T-helper 2 cell treated with Interferon-gamma antibody and Interleukin-4, amounts not matched to agents 5 μg/mL and 100 μg/mL, for 36 hours (primary cell): ENCODE measurements at regions not wholly inside any gene's neighbourhood (a gene's known extent, or its start where the extent isn't known, plus 50 kb on each side); places are given as distances from the start of the nearest gene placed in this dataset.
"Not testable (repeated sequence)": the region's sequence is repeated elsewhere in the genome, so short reads cannot be mapped to it uniquely, and the experiment has no call there.

Experiments
- DNase-seq: peaks from one replicate; pipeline ENCODE4 v3.0.0; 2021; ENCODE audit warnings: low spot score
- H3K27ac Mint-ChIP-seq: one replicate; pipeline ENCODE4 v1.8.0; 2021; ENCODE audit warnings: mild to moderate bottlenecking, mixed read lengths
- H3K27me3 Mint-ChIP-seq: one replicate; pipeline ENCODE4 v1.8.0; 2021; ENCODE audit warnings: low read depth, mixed read lengths
- H3K36me3 Mint-ChIP-seq: one replicate; pipeline ENCODE4 v1.8.0; 2021; ENCODE audit warnings: low read depth, mixed read lengths
- H3K4me1 Mint-ChIP-seq: one replicate; pipeline ENCODE4 v1.8.0; 2021; ENCODE audit warnings: low read depth, mixed read lengths
- H3K4me3 Mint-ChIP-seq: one replicate; pipeline ENCODE4 v1.8.0; 2022; ENCODE audit warnings: mild to moderate bottlenecking, moderate library complexity, mixed read lengths
- H3K9me3 Mint-ChIP-seq: one replicate; pipeline ENCODE4 v1.8.0; 2021; ENCODE audit warnings: mixed read lengths

- Mint-ChIP-seq H3K9me3 (peaks cover 13% of the 10 kb centered on the region), H3K27me3 (peaks cover 35% of the 10 kb centered on the region), H3K27ac (no peak overlapping the region), H3K4me1 (peaks cover 6% of the 10 kb centered on the region), H3K36me3 (peaks cover under 1% of the 10 kb centered on the region), H3K4me3 (no peak overlapping the region)
- DNase-seq: no peak
Observed at GRCh38 chr6:105867277-105867676, 218.9 kb upstream of the PRDM1 start.

- H3K4me1 Mint-ChIP-seq: peaks cover 8% of the 10 kb centered on the region
- H3K36me3 Mint-ChIP-seq: peaks cover 5% of the 10 kb centered on the region
- no peak for DNase-seq
- H3K27me3 Mint-ChIP-seq: peaks cover 38% of the 10 kb centered on the region
- no peak overlapping the region for H3K4me3 Mint-ChIP-seq
- H3K27ac Mint-ChIP-seq: no peak overlapping the region
- peaks cover 28% of the 10 kb centered on the region for H3K9me3 Mint-ChIP-seq
Observed at GRCh38 chr6:105862936-105863607, 223.1 kb upstream of the PRDM1 start.

GRCh38 chr6:105860927-105861326, 225.2 kb upstream of the PRDM1 start:
- H3K4me3 Mint-ChIP-seq, DNase-seq, H3K36me3 Mint-ChIP-seq, H3K27ac Mint-ChIP-seq: not testable (repeated sequence)
- Mint-ChIP-seq H3K9me3 (peaks cover 30% of the 10 kb centered on the region), H3K4me1 (peaks cover 11% of the 10 kb centered on the region), H3K27me3 (peaks cover 29% of the 10 kb centered on the region)

GRCh38 chr6:105859457-105859856, 226.7 kb upstream of the PRDM1 start:
- H3K27ac Mint-ChIP-seq: no peak overlapping the region
- H3K9me3 Mint-ChIP-seq: peaks cover 24% of the 10 kb centered on the region
- H3K4me1 Mint-ChIP-seq: peaks cover 11% of the 10 kb centered on the region
- DNase-seq: no peak
- peaks cover 20% of the 10 kb centered on the region for H3K27me3 Mint-ChIP-seq
- H3K4me3 Mint-ChIP-seq: no peak overlapping the region
- peaks cover 5% of the 10 kb centered on the region for H3K36me3 Mint-ChIP-seq

GRCh38 chr6:105858639-105859038, 227.5 kb upstream of the PRDM1 start:
- H3K27me3 Mint-ChIP-seq: peaks cover 14% of the 10 kb centered on the region
- peaks cover 11% of the 10 kb centered on the region for H3K4me1 Mint-ChIP-seq
- H3K36me3 Mint-ChIP-seq, DNase-seq, H3K27ac Mint-ChIP-seq, H3K4me3 Mint-ChIP-seq: not testable (repeated sequence)
- peaks cover 24% of the 10 kb centered on the region for H3K9me3 Mint-ChIP-seq

- no peak overlapping the region for H3K27ac Mint-ChIP-seq
- DNase-seq: no peak
- no peak overlapping the region for H3K4me3 Mint-ChIP-seq
- H3K27me3 Mint-ChIP-seq: no peaks in the 10 kb centered on the region
- peaks cover 8% of the 10 kb centered on the region for H3K4me1 Mint-ChIP-seq
- peaks cover 2% of the 10 kb centered on the region for H3K36me3 Mint-ChIP-seq
- H3K9me3 Mint-ChIP-seq: peaks cover 14% of the 10 kb centered on the region
Observed at GRCh38 chr6:105855433-105855832, 230.7 kb upstream of the PRDM1 start.

GRCh38 chr6:105853979-105854378, 232.2 kb upstream of the PRDM1 start:
- H3K27ac Mint-ChIP-seq, H3K36me3 Mint-ChIP-seq, H3K9me3 Mint-ChIP-seq, DNase-seq, H3K4me1 Mint-ChIP-seq, H3K27me3 Mint-ChIP-seq, H3K4me3 Mint-ChIP-seq: not testable (repeated sequence)

- Mint-ChIP-seq H3K9me3 (peaks cover 4% of the 10 kb centered on the region), H3K27me3 (peaks cover 3% of the 10 kb centered on the region), H3K36me3 (no peaks in the 10 kb centered on the region)
Observed at GRCh38 chr6:105851606-105852005, 234.5 kb upstream of the PRDM1 start.

GRCh38 chr6:105851113-105851580, 235.0 kb upstream of the PRDM1 start:
- DNase-seq: no peak
- Mint-ChIP-seq H3K4me1 (no peaks in the 10 kb centered on the region), H3K9me3 (peaks cover under 1% of the 10 kb centered on the region), H3K36me3 (no peaks in the 10 kb centered on the region), H3K27me3 (peaks cover 3% of the 10 kb centered on the region), H3K27ac (no peak overlapping the region), H3K4me3 (no peak overlapping the region)

More at GRCh38 chr6:105851606-105852005, 234.5 kb upstream of the PRDM1 start:
- Mint-ChIP-seq H3K27ac (no peak overlapping the region), H3K4me1 (peaks cover 3% of the 10 kb centered on the region), H3K4me3 (no peak overlapping the region)
- no peak for DNase-seq

- Mint-ChIP-seq H3K27me3 (peaks cover 5% of the 10 kb centered on the region), H3K9me3 (no peaks in the 10 kb centered on the region), H3K36me3 (no peaks in the 10 kb centered on the region), H3K4me1 (no peaks in the 10 kb centered on the region), H3K27ac (no peak overlapping the region), H3K4me3 (no peak overlapping the region)
- no peak for DNase-seq
Observed at GRCh38 chr6:105850261-105851112, 235.6 kb upstream of the PRDM1 start.

- Mint-ChIP-seq H3K27me3 (peaks cover 5% of the 10 kb centered on the region), H3K9me3 (no peaks in the 10 kb centered on the region), H3K36me3 (no peaks in the 10 kb centered on the region), H3K27ac (no peak overlapping the region), H3K4me1 (no peaks in the 10 kb centered on the region), H3K4me3 (no peak overlapping the region)
- DNase-seq: no peak
Observed at GRCh38 chr6:105849746-105850145, 236.4 kb upstream of the PRDM1 start.

GRCh38 chr6:105847433-105847832, 238.7 kb upstream of the PRDM1 start:
- no peaks in the 10 kb centered on the region for H3K4me1 Mint-ChIP-seq
- no peak overlapping the region for H3K27ac Mint-ChIP-seq
- H3K9me3 Mint-ChIP-seq: peaks cover 4% of the 10 kb centered on the region
- no peak for DNase-seq
- peaks cover 5% of the 10 kb centered on the region for H3K27me3 Mint-ChIP-seq
- no peak overlapping the region for H3K4me3 Mint-ChIP-seq
- no peaks in the 10 kb centered on the region for H3K36me3 Mint-ChIP-seq

GRCh38 chr6:105844275-105844883, 241.8 kb upstream of the PRDM1 start:
- H3K27ac Mint-ChIP-seq: no peak overlapping the region
- peaks cover 5% of the 10 kb centered on the region for H3K27me3 Mint-ChIP-seq
- H3K4me1 Mint-ChIP-seq: peaks cover 3% of the 10 kb centered on the region
- no peak overlapping the region for H3K4me3 Mint-ChIP-seq
- no peaks in the 10 kb centered on the region for H3K36me3 Mint-ChIP-seq
- DNase-seq: no peak
- peaks cover 10% of the 10 kb centered on the region for H3K9me3 Mint-ChIP-seq

GRCh38 chr6:105839266-105839665, 246.9 kb upstream of the PRDM1 start:
- H3K4me1 Mint-ChIP-seq: peaks cover 10% of the 10 kb centered on the region
- H3K36me3 Mint-ChIP-seq: peaks cover under 1% of the 10 kb centered on the region
- H3K27me3 Mint-ChIP-seq: no peaks in the 10 kb centered on the region
- H3K4me3 Mint-ChIP-seq: no peak overlapping the region
- H3K27ac Mint-ChIP-seq: no peak overlapping the region
- no peak for DNase-seq
- peaks cover 10% of the 10 kb centered on the region for H3K9me3 Mint-ChIP-seq
